ENCODE measurements at regions not wholly inside any gene's neighbourhood (a gene's known extent, or its start where the extent isn't known, plus 50 kb on each side); places are given as distances from the start of the nearest gene placed in this dataset.

GRCh38 chr3:197440717-197441303 lies 115.0 kb downstream of the BDH1 start (continued):
- no peak for TF ChIP-seq YY1 (IDR thresholded peaks at IDR 0.05)
- no peak for TF ChIP-seq EGR1 (IDR thresholded peaks at IDR 0.05; ENCODE audit: low read depth in 2 of 2)
- no peak for TF ChIP-seq HNF4A (conservative IDR thresholded peaks at IDR 0.05)
- TF ChIP-seq SP1 (IDR thresholded peaks at IDR 0.05), result no peak
- no peak for TF ChIP-seq ZBTB33 (IDR thresholded peaks at IDR 0.05)
- TF ChIP-seq TAF1 (conservative IDR thresholded peaks at IDR 0.05), result no peak

GRCh38 chr3:197438906-197439305 lies 116.9 kb downstream of the BDH1 start:
- H3K27ac ChIP-seq (ENCODE audit: low read depth in 1 of 2, low read length in 2 of 2), result no peak overlapping the region
- H3K4me3 ChIP-seq (ENCODE audit: low read depth in 1 of 3, low read length in 3 of 3), result no peak overlapping the region
- no peaks in the 10 kb centered on the region for H3K4me1 ChIP-seq (ENCODE audit: control insufficient read depth in 4 of 4, insufficient read depth in 4 of 4, low read length in 3 of 4)
- no peak overlapping the region for H3K9ac ChIP-seq (ENCODE audit: low read depth in 1 of 2, low read length in 2 of 2)
- H3K36me3 ChIP-seq (ENCODE audit: control insufficient read depth in 4 of 4, insufficient read depth in 3 of 4, low read depth in 1 of 4, low read length in 3 of 4), result no peaks in the 10 kb centered on the region
- DNase-seq (ENCODE audit: low spot score), result no peak
- peaks cover 0 to 3% (median 0%) of the 10 kb centered on the region in 4 donors for H3K27me3 ChIP-seq (ENCODE audit: control insufficient read depth in 4 of 4, insufficient read depth in 4 of 4, low read length in 3 of 4)
- WGBS, result 92% methylated on average over 3 of the region's 3 CpGs
- H3K9me3 ChIP-seq (ENCODE audit: control insufficient read depth in 4 of 4, low read length in 3 of 4), result no peaks in the 10 kb centered on the region
- no peak for TF ChIP-seq RAD21 (IDR thresholded peaks at IDR 0.05)
- no peak for TF ChIP-seq EGR1 (IDR thresholded peaks at IDR 0.05; ENCODE audit: low read depth in 2 of 2)
- TF ChIP-seq TAF1 (conservative IDR thresholded peaks at IDR 0.05), result no peak
- TF ChIP-seq ZBTB33 (IDR thresholded peaks at IDR 0.05), result no peak
- no peak for TF ChIP-seq GABPA (IDR thresholded peaks at IDR 0.05 in 1 of 2, conservative IDR thresholded peaks at IDR 0.05 in 1 of 2)

- Histone ChIP-seq H3K27me3 (ENCODE audit: control insufficient read depth in 4 of 4, insufficient read depth in 4 of 4, low read length in 3 of 4) (peaks cover 0 to 3% (median under 1%) of the 10 kb centered on the region in 4 donors), H3K36me3 (ENCODE audit: control insufficient read depth in 4 of 4, insufficient read depth in 3 of 4, low read depth in 1 of 4, low read length in 3 of 4) (no peaks in the 10 kb centered on the region), H3K4me1 (ENCODE audit: control insufficient read depth in 4 of 4, insufficient read depth in 4 of 4, low read length in 3 of 4) (no peaks in the 10 kb centered on the region), H3K4me3 (ENCODE audit: low read depth in 1 of 3, low read length in 3 of 3) (no peak overlapping the region), H3K27ac (ENCODE audit: low read depth in 1 of 2, low read length in 2 of 2) (no peak overlapping the region), H3K9ac (ENCODE audit: low read depth in 1 of 2, low read length in 2 of 2) (no peak overlapping the region), H3K9me3 (ENCODE audit: control insufficient read depth in 4 of 4, low read length in 3 of 4) (no peaks in the 10 kb centered on the region)
- 90% methylated on average over 3 of the region's 3 CpGs for WGBS
- no peak for TF ChIP-seq RAD21 (IDR thresholded peaks at IDR 0.05)
- TF ChIP-seq RXRA (IDR thresholded peaks at IDR 0.05), result no peak
- no peak for TF ChIP-seq EGR1 (IDR thresholded peaks at IDR 0.05; ENCODE audit: low read depth in 2 of 2)
- no peak for TF ChIP-seq JUND (IDR thresholded peaks at IDR 0.05)
- no peak for TF ChIP-seq YY1 (IDR thresholded peaks at IDR 0.05)
- no peak for TF ChIP-seq HNF4G (IDR thresholded peaks at IDR 0.05)
- TF ChIP-seq CTCF (IDR thresholded peaks at IDR 0.05; ENCODE audit: low read depth, low read length, missing input control), result no peak
- no peak for TF ChIP-seq REST (IDR thresholded peaks at IDR 0.05)
- no peak for TF ChIP-seq ZBTB33 (IDR thresholded peaks at IDR 0.05)
- TF ChIP-seq FOXA2 (IDR thresholded peaks at IDR 0.05), result no peak
- no peak for TF ChIP-seq NR2F2 (IDR thresholded peaks at IDR 0.05)
- no peak for TF ChIP-seq FOXA1 (IDR thresholded peaks at IDR 0.05)
- TF ChIP-seq GABPA (IDR thresholded peaks at IDR 0.05 in 1 of 2, conservative IDR thresholded peaks at IDR 0.05 in 1 of 2), result no peak
- no peak for TF ChIP-seq SP1 (IDR thresholded peaks at IDR 0.05)
- TF ChIP-seq ATF3 (IDR thresholded peaks at IDR 0.05), result no peak
- DNase-seq (ENCODE audit: low spot score), result no peak
Measured at GRCh38 chr3:197435426-197435825, 120.3 kb downstream of the BDH1 start.

Data from liver (tissue), 8 donors.